ENCODE measurements at regions not wholly inside any gene's neighbourhood (a gene's known extent, or its start where the extent isn't known, plus 50 kb on each side); places are given as distances from the start of the nearest gene placed in this dataset.

DNA sequence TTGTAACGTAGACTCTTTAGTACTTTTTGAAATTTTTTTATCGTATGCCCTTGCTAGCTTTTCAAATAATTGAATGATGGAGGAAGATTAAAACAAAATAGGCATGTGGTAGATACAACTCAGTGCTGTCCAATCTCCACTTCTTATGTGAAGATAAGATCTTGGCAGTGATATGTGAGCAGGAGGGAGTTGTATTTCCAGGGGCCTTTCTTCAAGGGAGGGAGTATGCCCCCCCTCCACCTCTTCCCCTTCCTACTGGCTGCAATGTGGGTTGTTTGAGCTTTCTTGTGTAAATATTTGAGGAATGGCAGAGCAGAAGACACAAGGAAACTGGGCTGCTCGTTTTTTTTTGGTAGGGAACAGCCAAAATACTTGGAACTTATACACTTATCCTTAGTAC lies 374.9 kb downstream of the PSAT1 start:
- no peaks in the 10 kb centered on the region for H3K9me3 Mint-ChIP-seq (ENCODE audit: unreplicated experiment)
- no peaks in the 10 kb centered on the region for H3K27me3 Mint-ChIP-seq (ENCODE audit: low read depth, unreplicated experiment)
- Histone ChIP-seq H4K20me1 (ENCODE audit: insufficient read depth, low read length) (no peaks in the 10 kb centered on the region), H3K79me2 (ENCODE audit: insufficient read depth, low read length) (no peaks in the 10 kb centered on the region), H2AFZ (ENCODE audit: low read depth, low read length) (no peak overlapping the region), H3K36me3 (ENCODE audit: insufficient read depth, low read length) (no peaks in the 10 kb centered on the region), H3K27ac (ENCODE audit: low read depth, low read length) (no peak overlapping the region), H3K9me3 (ENCODE audit: insufficient read depth, low read depth, low read length) (no peaks in the 10 kb centered on the region), H3K4me3 (ENCODE audit: insufficient read depth, low read depth, low read length) (no peak overlapping the region), H3K27me3 (ENCODE audit: insufficient read depth, low read length) (no peaks in the 10 kb centered on the region), H3K4me2 (ENCODE audit: low read length) (no peak overlapping the region), H3K4me1 (ENCODE audit: insufficient read depth, low read length) (peaks cover 6% of the 10 kb centered on the region), H3K9ac (ENCODE audit: low read length) (no peak overlapping the region)
- H3K4me1 Mint-ChIP-seq (ENCODE audit: low read depth, unreplicated experiment), result peaks cover 42% of the 10 kb centered on the region
- H3K36me3 Mint-ChIP-seq (ENCODE audit: low read depth, unreplicated experiment), result no peaks in the 10 kb centered on the region
- H3K4me3 Mint-ChIP-seq (ENCODE audit: unreplicated experiment), result no peak overlapping the region
- DNase-seq (ENCODE audit: low read depth) (no peak), FAIRE-seq (no peak)
- no peak for TF ChIP-seq EZH2 (IDR thresholded peaks at IDR 0.05; ENCODE audit: insufficient read depth, low read length)
- TF ChIP-seq, protein P1, sequence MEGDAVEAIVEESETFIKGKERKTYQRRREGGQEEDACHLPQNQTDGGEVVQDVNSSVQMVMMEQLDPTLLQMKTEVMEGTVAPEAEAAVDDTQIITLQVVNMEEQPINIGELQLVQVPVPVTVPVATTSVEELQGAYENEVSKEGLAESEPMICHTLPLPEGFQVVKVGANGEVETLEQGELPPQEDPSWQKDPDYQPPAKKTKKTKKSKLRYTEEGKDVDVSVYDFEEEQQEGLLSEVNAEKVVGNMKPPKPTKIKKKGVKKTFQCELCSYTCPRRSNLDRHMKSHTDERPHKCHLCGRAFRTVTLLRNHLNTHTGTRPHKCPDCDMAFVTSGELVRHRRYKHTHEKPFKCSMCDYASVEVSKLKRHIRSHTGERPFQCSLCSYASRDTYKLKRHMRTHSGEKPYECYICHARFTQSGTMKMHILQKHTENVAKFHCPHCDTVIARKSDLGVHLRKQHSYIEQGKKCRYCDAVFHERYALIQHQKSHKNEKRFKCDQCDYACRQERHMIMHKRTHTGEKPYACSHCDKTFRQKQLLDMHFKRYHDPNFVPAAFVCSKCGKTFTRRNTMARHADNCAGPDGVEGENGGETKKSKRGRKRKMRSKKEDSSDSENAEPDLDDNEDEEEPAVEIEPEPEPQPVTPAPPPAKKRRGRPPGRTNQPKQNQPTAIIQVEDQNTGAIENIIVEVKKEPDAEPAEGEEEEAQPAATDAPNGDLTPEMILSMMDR (IDR thresholded peaks at IDR 0.05; ENCODE audit: insufficient read depth, low read depth, low read length), result no peak
- H3K27ac Mint-ChIP-seq (ENCODE audit: unreplicated experiment), result no peak overlapping the region

GRCh38 chr9:78674874-78675273 lies 377.9 kb downstream of the PSAT1 start:
- H3K9me3 Mint-ChIP-seq (ENCODE audit: unreplicated experiment), result no peaks in the 10 kb centered on the region
- DNase-seq (ENCODE audit: low read depth) (no peak), FAIRE-seq (no peak)
- no peaks in the 10 kb centered on the region for H3K9me3 ChIP-seq (ENCODE audit: insufficient read depth, low read depth, low read length)
- peaks cover 31% of the 10 kb centered on the region for H3K4me1 Mint-ChIP-seq (ENCODE audit: low read depth, unreplicated experiment)
- H2AFZ ChIP-seq (ENCODE audit: low read depth, low read length), result no peak overlapping the region
- no peak overlapping the region for H3K4me2 ChIP-seq (ENCODE audit: low read length)
- H3K27me3 Mint-ChIP-seq (ENCODE audit: low read depth, unreplicated experiment), result no peaks in the 10 kb centered on the region
- H4K20me1 ChIP-seq (ENCODE audit: insufficient read depth, low read length), result no peaks in the 10 kb centered on the region
- H3K36me3 Mint-ChIP-seq (ENCODE audit: low read depth, unreplicated experiment), result no peaks in the 10 kb centered on the region
- H3K9ac ChIP-seq (ENCODE audit: low read length), result no peak overlapping the region
- no peak overlapping the region for H3K4me3 ChIP-seq (ENCODE audit: insufficient read depth, low read depth, low read length)
- H3K27me3 ChIP-seq (ENCODE audit: insufficient read depth, low read length), result no peaks in the 10 kb centered on the region
- H3K4me3 Mint-ChIP-seq (ENCODE audit: unreplicated experiment), result no peak overlapping the region
- no peaks in the 10 kb centered on the region for H3K79me2 ChIP-seq (ENCODE audit: insufficient read depth, low read length)
- TF ChIP-seq, protein P1 (IDR thresholded peaks at IDR 0.05; ENCODE audit: insufficient read depth, low read depth, low read length), result no peak
- TF ChIP-seq EZH2 (IDR thresholded peaks at IDR 0.05; ENCODE audit: insufficient read depth, low read length), result no peak
- no peaks in the 10 kb centered on the region for H3K36me3 ChIP-seq (ENCODE audit: insufficient read depth, low read length)
- H3K4me1 ChIP-seq (ENCODE audit: insufficient read depth, low read length), result peaks cover 16% of the 10 kb centered on the region
- no peak overlapping the region for H3K27ac ChIP-seq (ENCODE audit: low read depth, low read length)
- no peak overlapping the region for H3K27ac Mint-ChIP-seq (ENCODE audit: unreplicated experiment)

DNA sequence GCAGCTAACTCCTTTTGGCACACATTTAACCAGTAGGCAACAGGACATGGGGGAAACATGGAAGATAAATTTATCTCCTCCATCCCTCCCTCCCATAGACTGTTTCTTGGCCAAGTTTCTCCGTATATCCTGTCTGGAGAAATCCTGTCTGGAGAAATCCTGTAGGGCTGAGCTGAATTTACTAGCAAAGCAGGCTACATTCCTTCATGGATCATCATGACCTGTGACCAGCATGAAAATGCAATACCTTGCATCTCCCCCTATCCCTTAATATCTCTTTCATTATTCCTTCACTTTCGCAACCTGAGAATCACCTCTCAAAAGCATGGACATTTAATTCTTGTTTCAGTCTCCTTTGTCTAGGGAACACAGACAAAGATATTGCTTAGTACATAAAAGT lies 379.1 kb downstream of the PSAT1 start:
- Histone ChIP-seq H3K27ac (ENCODE audit: low read depth, low read length) (no peak overlapping the region), H3K27me3 (ENCODE audit: insufficient read depth, low read length) (no peaks in the 10 kb centered on the region), H3K9ac (ENCODE audit: low read length) (no peak overlapping the region), H3K4me2 (ENCODE audit: low read length) (peak overlapping the region; percentile 43), H3K4me3 (ENCODE audit: insufficient read depth, low read depth, low read length) (no peak overlapping the region), H4K20me1 (ENCODE audit: insufficient read depth, low read length) (no peaks in the 10 kb centered on the region), H3K4me1 (ENCODE audit: insufficient read depth, low read length) (peaks cover 16% of the 10 kb centered on the region), H3K79me2 (ENCODE audit: insufficient read depth, low read length) (no peaks in the 10 kb centered on the region), H3K36me3 (ENCODE audit: insufficient read depth, low read length) (no peaks in the 10 kb centered on the region), H3K9me3 (ENCODE audit: insufficient read depth, low read depth, low read length) (no peaks in the 10 kb centered on the region), H2AFZ (ENCODE audit: low read depth, low read length) (peak overlapping the region; percentile 2)
- peak; percentile 67 for FAIRE-seq
- Mint-ChIP-seq H3K27me3 (ENCODE audit: low read depth, unreplicated experiment) (no peaks in the 10 kb centered on the region), H3K36me3 (ENCODE audit: low read depth, unreplicated experiment) (no peaks in the 10 kb centered on the region), H3K4me3 (ENCODE audit: unreplicated experiment) (no peak overlapping the region), H3K9me3 (ENCODE audit: unreplicated experiment) (no peaks in the 10 kb centered on the region), H3K4me1 (ENCODE audit: low read depth, unreplicated experiment) (peaks cover 29% of the 10 kb centered on the region), H3K27ac (ENCODE audit: unreplicated experiment) (peak overlapping the region; percentile 90)
- peak; percentile 67 for DNase-seq (ENCODE audit: low read depth)
- TF ChIP-seq, protein P1 (IDR thresholded peaks at IDR 0.05; ENCODE audit: insufficient read depth, low read depth, low read length), result no peak
- TF ChIP-seq EZH2 (IDR thresholded peaks at IDR 0.05; ENCODE audit: insufficient read depth, low read length), result no peak

All from astrocyte (in vitro differentiated cells and primary cell).